22Rv1 (cell line): ENCODE measurements at regions not wholly inside any gene's neighbourhood (a gene's known extent, or its start where the extent isn't known, plus 50 kb on each side); places are given as distances from the start of the nearest gene placed in this dataset.

ENCODE experiments used
- CTCF ChIP-seq: fragments of 450-650 bp; IDR thresholded peaks from 2 replicates; pipeline ENCODE4 v1.5.1; 2017; ENCODE audit warnings: mild to moderate bottlenecking
- ZFX ChIP-seq: fragments of 450-650 bp; IDR thresholded peaks from 2 replicates; pipeline ENCODE4 v1.6.1; 2017; ENCODE audit warnings: antibody characterized with exemption, borderline replicate concordance

- no peak for TF ChIP-seq CTCF
- no peak for TF ChIP-seq ZFX
Observed at GRCh38 chr21:35316933-35317332, 267.8 kb upstream of the RUNX1 start.
